Naive B cell (primary cell): ENCODE measurements at regions not wholly inside any gene's neighbourhood (a gene's known extent, or its start where the extent isn't known, plus 50 kb on each side); places are given as distances from the start of the nearest gene placed in this dataset.

ENCODE experiments used
- ATAC-seq, 2 donors: fragments of 150-1000 bp; cut with Tn5 transposase; 2 replicates each; pipeline ENCODE4 v1.10.0; 2021; ENCODE audit warnings: low read depth in 2 of 2, mild to moderate bottlenecking in 2 of 2, moderate library complexity in 2 of 2
- DNase-seq: peaks from one replicate; pipeline ENCODE4 v3.0.0; 2022
- H3K27ac Mint-ChIP-seq, 6 donors: one replicate each; pipeline ENCODE4 v1.8.0; 2020 to 2022; ENCODE audit warnings: mild to moderate bottlenecking in 6 of 6, mixed read lengths in 6 of 6, moderate library complexity in 5 of 6, inconsistent platforms in 2 of 6
- H3K27me3 Mint-ChIP-seq, 3 donors: one replicate each; pipeline ENCODE4 v1.8.0; 2021 to 2022; ENCODE audit warnings: mixed read lengths in 3 of 3, mild to moderate bottlenecking in 1 of 3
- H3K36me3 Mint-ChIP-seq, 2 donors: one replicate each; pipeline ENCODE4 v1.8.0; 2020 to 2022; ENCODE audit warnings: mixed read lengths in 2 of 2, inconsistent platforms in 1 of 2, mild to moderate bottlenecking in 1 of 2
- H3K4me1 Mint-ChIP-seq, 3 donors: one replicate each; pipeline ENCODE4 v1.8.0; 2020 to 2022; ENCODE audit warnings: mixed read lengths in 3 of 3, inconsistent platforms in 1 of 3, mild to moderate bottlenecking in 1 of 3, moderate library complexity in 1 of 3
- H3K4me3 Mint-ChIP-seq, 8 donors: one replicate each; pipeline ENCODE4 v1.8.0; 2020 to 2022; ENCODE audit warnings: mild to moderate bottlenecking in 8 of 8, mixed read lengths in 8 of 8, moderate library complexity in 8 of 8, inconsistent platforms in 2 of 8
- H3K9me3 Mint-ChIP-seq, 7 donors: one replicate each; pipeline ENCODE4 v1.8.0; 2020 to 2022; ENCODE audit warnings: mixed read lengths in 7 of 7, mild to moderate bottlenecking in 5 of 7, inconsistent platforms in 2 of 7, moderate library complexity in 1 of 7

GRCh38 chr9:78533500-78533899, 236.6 kb downstream of the PSAT1 start:
- DNase-seq: no peak
- peaks cover 0 to 4% (median 0%) of the 10 kb centered on the region in 3 donors for H3K27me3 Mint-ChIP-seq
- H3K36me3 Mint-ChIP-seq: no peaks in the 10 kb centered on the region
- no peak for ATAC-seq
- no peak overlapping the region for H3K27ac Mint-ChIP-seq
- peaks cover 0 to 12% (median 0%) of the 10 kb centered on the region in 7 donors for H3K9me3 Mint-ChIP-seq
- H3K4me1 Mint-ChIP-seq: no peaks in the 10 kb centered on the region
- H3K4me3 Mint-ChIP-seq: no peak overlapping the region

GRCh38 chr9:78539188-78539587, 242.3 kb downstream of the PSAT1 start:
- Mint-ChIP-seq H3K27me3 (peaks cover 0 to 5% (median 0%) of the 10 kb centered on the region in 3 donors), H3K27ac (no peak overlapping the region), H3K4me1 (no peaks in the 10 kb centered on the region), H3K4me3 (no peak overlapping the region), H3K36me3 (no peaks in the 10 kb centered on the region), H3K9me3 (peaks cover 0 to 3% (median 0%) of the 10 kb centered on the region in 7 donors)
- DNase-seq (no peak), ATAC-seq (no peak)

GRCh38 chr9:78539904-78540303, 243.0 kb downstream of the PSAT1 start:
- ATAC-seq: no peak
- Mint-ChIP-seq H3K36me3 (no peaks in the 10 kb centered on the region), H3K27ac (peak overlapping the region in 1 of 6 donors; percentile 39), H3K4me3 (no peak overlapping the region), H3K4me1 (no peaks in the 10 kb centered on the region), H3K27me3 (peaks cover 0 to 5% (median 0%) of the 10 kb centered on the region in 3 donors), H3K9me3 (peaks cover 0 to 2% (median 0%) of the 10 kb centered on the region in 7 donors)
- no peak for DNase-seq

GRCh38 chr9:78541868-78542443, 245.0 kb downstream of the PSAT1 start:
- H3K36me3 Mint-ChIP-seq: no peaks in the 10 kb centered on the region
- H3K27me3 Mint-ChIP-seq: peaks cover 0 to 5% (median 0%) of the 10 kb centered on the region in 3 donors
- H3K27ac Mint-ChIP-seq: no peak overlapping the region
- H3K9me3 Mint-ChIP-seq: peaks cover 0 to 3% (median 0%) of the 10 kb centered on the region in 7 donors
- ATAC-seq: no peak
- DNase-seq: no peak
- H3K4me1 Mint-ChIP-seq: no peaks in the 10 kb centered on the region
- no peak overlapping the region for H3K4me3 Mint-ChIP-seq

GRCh38 chr9:78542491-78543181, 245.7 kb downstream of the PSAT1 start:
- no peak overlapping the region for H3K27ac Mint-ChIP-seq
- DNase-seq (no peak), ATAC-seq (no peak)
- no peaks in the 10 kb centered on the region for H3K4me1 Mint-ChIP-seq
- H3K36me3 Mint-ChIP-seq: no peaks in the 10 kb centered on the region
- peaks cover 0 to 3% (median 0%) of the 10 kb centered on the region in 7 donors for H3K9me3 Mint-ChIP-seq
- no peak overlapping the region for H3K4me3 Mint-ChIP-seq
- H3K27me3 Mint-ChIP-seq: peaks cover 0 to 5% (median 0%) of the 10 kb centered on the region in 3 donors

- Mint-ChIP-seq H3K27ac (no peak overlapping the region), H3K4me3 (no peak overlapping the region), H3K9me3 (peaks cover 0 to 3% (median 0%) of the 10 kb centered on the region in 7 donors), H3K27me3 (peaks cover 0 to 5% (median under 1%) of the 10 kb centered on the region in 3 donors), H3K4me1 (no peaks in the 10 kb centered on the region), H3K36me3 (no peaks in the 10 kb centered on the region)
- DNase-seq (no peak), ATAC-seq (no peak)
Measured at GRCh38 chr9:78543353-78543752, 246.4 kb downstream of the PSAT1 start.

- no peaks in the 10 kb centered on the region for H3K4me1 Mint-ChIP-seq
- no peak overlapping the region for H3K4me3 Mint-ChIP-seq
- DNase-seq (no peak), ATAC-seq (no peak)
- H3K36me3 Mint-ChIP-seq: no peaks in the 10 kb centered on the region
- H3K27me3 Mint-ChIP-seq: peaks cover 0 to 11% (median 8%) of the 10 kb centered on the region in 3 donors
- no peak overlapping the region for H3K27ac Mint-ChIP-seq
- H3K9me3 Mint-ChIP-seq: peaks cover 0 to 3% (median 0%) of the 10 kb centered on the region in 7 donors
Measured at GRCh38 chr9:78544230-78544629, 247.3 kb downstream of the PSAT1 start.

- ATAC-seq: no peak
- Mint-ChIP-seq H3K27ac (no peak overlapping the region), H3K9me3 (peaks cover 0 to 4% (median 0%) of the 10 kb centered on the region in 7 donors), H3K4me3 (no peak overlapping the region), H3K27me3 (peaks cover 0 to 8% (median 6%) of the 10 kb centered on the region in 3 donors), H3K36me3 (no peaks in the 10 kb centered on the region), H3K4me1 (no peaks in the 10 kb centered on the region)
- no peak for DNase-seq
Measured at GRCh38 chr9:78547831-78548230, 250.9 kb downstream of the PSAT1 start.

GRCh38 chr9:78548670-78549069, 251.7 kb downstream of the PSAT1 start:
- Mint-ChIP-seq H3K9me3 (peaks cover 0 to 4% (median 0%) of the 10 kb centered on the region in 7 donors), H3K4me3 (no peak overlapping the region)
- ATAC-seq: no peak

GRCh38 chr9:78549711-78550110, 252.8 kb downstream of the PSAT1 start:
- peaks cover 0 to 4% (median 0%) of the 10 kb centered on the region in 7 donors for H3K9me3 Mint-ChIP-seq
- H3K27me3 Mint-ChIP-seq: peaks cover 0 to 8% (median 6%) of the 10 kb centered on the region in 3 donors
- H3K4me3 Mint-ChIP-seq: no peak overlapping the region
- no peaks in the 10 kb centered on the region for H3K4me1 Mint-ChIP-seq
- DNase-seq (no peak), ATAC-seq (no peak)
- H3K27ac Mint-ChIP-seq: no peak overlapping the region
- no peaks in the 10 kb centered on the region for H3K36me3 Mint-ChIP-seq

More at GRCh38 chr9:78548670-78549069, 251.7 kb downstream of the PSAT1 start:
- Mint-ChIP-seq H3K27ac (no peak overlapping the region), H3K4me1 (no peaks in the 10 kb centered on the region), H3K36me3 (no peaks in the 10 kb centered on the region), H3K27me3 (peaks cover 0 to 8% (median 6%) of the 10 kb centered on the region in 3 donors)
- DNase-seq: no peak

- H3K9me3 Mint-ChIP-seq: peaks cover 0 to 4% (median 0%) of the 10 kb centered on the region in 7 donors
- H3K36me3 Mint-ChIP-seq: no peaks in the 10 kb centered on the region
- H3K27me3 Mint-ChIP-seq: peaks cover 0 to 23% (median 16%) of the 10 kb centered on the region in 3 donors
- no peak overlapping the region for H3K27ac Mint-ChIP-seq
- ATAC-seq (no peak), DNase-seq (no peak)
- H3K4me3 Mint-ChIP-seq: no peak overlapping the region
- H3K4me1 Mint-ChIP-seq: no peaks in the 10 kb centered on the region
Measured at GRCh38 chr9:78552802-78553201, 255.9 kb downstream of the PSAT1 start.

GRCh38 chr9:78557540-78557939, 260.6 kb downstream of the PSAT1 start:
- H3K4me1 Mint-ChIP-seq: no peaks in the 10 kb centered on the region
- ATAC-seq (no peak), DNase-seq (no peak)
- H3K27ac Mint-ChIP-seq: no peak overlapping the region
- peaks cover 0 to 8% (median 0%) of the 10 kb centered on the region in 7 donors for H3K9me3 Mint-ChIP-seq
- H3K4me3 Mint-ChIP-seq: no peak overlapping the region
- H3K27me3 Mint-ChIP-seq: peaks cover 0 to 24% (median 11%) of the 10 kb centered on the region in 3 donors
- H3K36me3 Mint-ChIP-seq: no peaks in the 10 kb centered on the region

GRCh38 chr9:78559449-78559885, 262.5 kb downstream of the PSAT1 start:
- Mint-ChIP-seq H3K27ac (no peak overlapping the region), H3K9me3 (peaks cover 0 to 8% (median 0%) of the 10 kb centered on the region in 7 donors)
- no peak for DNase-seq

GRCh38 chr9:78562021-78562420, 265.1 kb downstream of the PSAT1 start:
- no peak for ATAC-seq
- H3K27me3 Mint-ChIP-seq: peaks cover 4 to 17% (median 5%) of the 10 kb centered on the region in 3 donors
- H3K4me3 Mint-ChIP-seq: no peak overlapping the region
- no peaks in the 10 kb centered on the region for H3K4me1 Mint-ChIP-seq
- no peak for DNase-seq
- H3K9me3 Mint-ChIP-seq: peaks cover 0 to 5% (median 0%) of the 10 kb centered on the region in 7 donors
- H3K27ac Mint-ChIP-seq: no peak overlapping the region
- H3K36me3 Mint-ChIP-seq: no peaks in the 10 kb centered on the region

More at GRCh38 chr9:78559449-78559885, 262.5 kb downstream of the PSAT1 start:
- no peaks in the 10 kb centered on the region for H3K36me3 Mint-ChIP-seq
- H3K4me3 Mint-ChIP-seq: no peak overlapping the region
- H3K27me3 Mint-ChIP-seq: peaks cover 4 to 24% (median 11%) of the 10 kb centered on the region in 3 donors
- no peak for ATAC-seq
- H3K4me1 Mint-ChIP-seq: no peaks in the 10 kb centered on the region
